Lower lobe of right lung (tissue), 2 donors: ENCODE measurements at regions not wholly inside any gene's neighbourhood (a gene's known extent, or its start where the extent isn't known, plus 50 kb on each side); places are given as distances from the start of the nearest gene placed in this dataset.

Source experiments
- ATAC-seq, 2 donors: fragments of 200-7000 bp; cut with Tn5 transposase; one replicate each; pipeline ENCODE4 v1.9.1; 2020 to 2022; ENCODE audit warnings: mild to moderate bottlenecking in 2 of 2, moderate library complexity in 2 of 2
- DNase-seq: peaks from one replicate; pipeline ENCODE4 v3.0.0-alpha.2; 2020
- H3K27ac ChIP-seq: fragments of 200-600 bp; one replicate; pipeline ENCODE4 v1.8.0; 2022
- H3K27me3 ChIP-seq: fragments of 200-600 bp; one replicate; pipeline ENCODE4 v1.8.0; 2022; ENCODE audit warnings: low read depth
- H3K36me3 ChIP-seq: fragments of 200-600 bp; one replicate; pipeline ENCODE4 v1.8.0; 2022; ENCODE audit warnings: mild to moderate bottlenecking
- H3K4me1 ChIP-seq: fragments of 200-600 bp; one replicate; pipeline ENCODE4 v1.8.0; 2022
- H3K4me3 ChIP-seq: fragments of 200-600 bp; one replicate; pipeline ENCODE4 v1.8.0; 2022; ENCODE audit warnings: mild to moderate bottlenecking
- H3K9me3 ChIP-seq: fragments of 200-600 bp; one replicate; pipeline ENCODE4 v1.8.0; 2022
- intact Hi-C: fragments of 100-400 bp; cut with DNase I; formaldehyde crosslinking; loops from one replicate; pipeline ENCODE4 v1.11.0; 2022
- TF ChIP-seq, protein P1 (sequence below): fragments of 200-600 bp; IDR thresholded peaks from one replicate; pipeline ENCODE4 v1.8.0; 2022; ENCODE audit warnings: antibody characterized with exemption, mild to moderate bottlenecking
- donor health status: DM: no; HTN: yes; CAD: no; lungs with severe emphysema.

DNA sequence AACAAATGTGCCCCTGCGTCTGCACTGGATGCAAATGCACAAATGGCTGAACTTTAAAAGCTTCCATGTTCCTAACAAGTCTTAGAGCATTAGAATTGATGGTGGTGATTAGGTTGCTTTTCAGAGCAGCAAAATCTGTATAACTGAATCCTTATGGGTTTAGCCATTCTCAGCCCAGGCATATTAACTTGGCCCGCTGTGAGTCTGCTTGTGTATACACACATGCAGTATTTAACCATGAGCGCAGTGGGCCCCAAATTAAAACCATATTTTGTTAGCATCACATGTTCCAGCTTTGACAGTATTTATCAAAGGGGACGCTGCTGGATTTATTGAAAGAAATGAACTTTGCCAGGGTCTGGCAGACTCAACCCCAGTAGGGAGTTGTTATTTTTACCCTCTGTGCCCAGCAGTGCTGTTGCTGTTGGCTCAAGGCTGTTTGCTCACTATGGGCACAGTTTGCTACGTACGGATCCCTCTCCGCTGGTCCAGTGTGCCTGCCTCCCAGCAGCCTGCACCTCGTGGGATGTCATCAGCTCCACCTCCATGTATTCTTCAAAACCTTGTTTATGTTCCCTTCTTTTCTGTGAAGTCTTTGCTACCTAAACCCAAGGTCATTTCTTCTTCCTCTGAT is 144.7 kb downstream of the QRSL1 start:
- intact Hi-C loops: no loop called here
- DNase-seq: no peak
- Histone ChIP-seq H3K4me1 (no peaks in the 10 kb centered on the region), H3K4me3 (no peak overlapping the region), H3K27me3 (no peaks in the 10 kb centered on the region), H3K36me3 (no peaks in the 10 kb centered on the region), H3K27ac (no peak overlapping the region), H3K9me3 (peaks cover 12% of the 10 kb centered on the region)
- TF ChIP-seq, protein P1, sequence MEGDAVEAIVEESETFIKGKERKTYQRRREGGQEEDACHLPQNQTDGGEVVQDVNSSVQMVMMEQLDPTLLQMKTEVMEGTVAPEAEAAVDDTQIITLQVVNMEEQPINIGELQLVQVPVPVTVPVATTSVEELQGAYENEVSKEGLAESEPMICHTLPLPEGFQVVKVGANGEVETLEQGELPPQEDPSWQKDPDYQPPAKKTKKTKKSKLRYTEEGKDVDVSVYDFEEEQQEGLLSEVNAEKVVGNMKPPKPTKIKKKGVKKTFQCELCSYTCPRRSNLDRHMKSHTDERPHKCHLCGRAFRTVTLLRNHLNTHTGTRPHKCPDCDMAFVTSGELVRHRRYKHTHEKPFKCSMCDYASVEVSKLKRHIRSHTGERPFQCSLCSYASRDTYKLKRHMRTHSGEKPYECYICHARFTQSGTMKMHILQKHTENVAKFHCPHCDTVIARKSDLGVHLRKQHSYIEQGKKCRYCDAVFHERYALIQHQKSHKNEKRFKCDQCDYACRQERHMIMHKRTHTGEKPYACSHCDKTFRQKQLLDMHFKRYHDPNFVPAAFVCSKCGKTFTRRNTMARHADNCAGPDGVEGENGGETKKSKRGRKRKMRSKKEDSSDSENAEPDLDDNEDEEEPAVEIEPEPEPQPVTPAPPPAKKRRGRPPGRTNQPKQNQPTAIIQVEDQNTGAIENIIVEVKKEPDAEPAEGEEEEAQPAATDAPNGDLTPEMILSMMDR: no peak
- no peak for ATAC-seq

DNA sequence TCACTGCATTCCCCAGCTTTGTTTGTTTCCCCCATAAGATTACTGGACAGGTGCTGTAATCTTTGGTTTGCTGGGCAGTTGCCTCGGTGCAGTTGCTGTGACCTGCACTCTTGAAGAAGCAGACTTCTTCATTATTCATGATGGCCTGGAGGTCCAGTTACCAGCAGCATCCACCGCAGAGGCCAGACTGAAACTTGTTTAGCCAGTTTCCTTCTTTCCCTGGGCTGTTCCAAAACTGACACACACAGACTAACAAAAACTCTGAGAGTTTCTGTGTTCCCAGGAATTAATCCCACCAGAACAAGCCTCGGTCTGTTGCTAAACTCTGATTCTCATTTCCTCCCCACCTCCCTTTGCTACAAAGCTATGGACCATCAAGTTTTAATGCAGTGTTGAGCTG is 144.1 kb downstream of the QRSL1 start:
- Histone ChIP-seq H3K4me3 (no peak overlapping the region), H3K36me3 (no peaks in the 10 kb centered on the region), H3K27me3 (no peaks in the 10 kb centered on the region), H3K4me1 (no peaks in the 10 kb centered on the region), H3K9me3 (peaks cover 12% of the 10 kb centered on the region), H3K27ac (no peak overlapping the region)
- intact Hi-C loops: no loop called here
- ATAC-seq (peak; percentile 35 to 36), DNase-seq (no peak)
- TF ChIP-seq, protein P1: no peak

DNA sequence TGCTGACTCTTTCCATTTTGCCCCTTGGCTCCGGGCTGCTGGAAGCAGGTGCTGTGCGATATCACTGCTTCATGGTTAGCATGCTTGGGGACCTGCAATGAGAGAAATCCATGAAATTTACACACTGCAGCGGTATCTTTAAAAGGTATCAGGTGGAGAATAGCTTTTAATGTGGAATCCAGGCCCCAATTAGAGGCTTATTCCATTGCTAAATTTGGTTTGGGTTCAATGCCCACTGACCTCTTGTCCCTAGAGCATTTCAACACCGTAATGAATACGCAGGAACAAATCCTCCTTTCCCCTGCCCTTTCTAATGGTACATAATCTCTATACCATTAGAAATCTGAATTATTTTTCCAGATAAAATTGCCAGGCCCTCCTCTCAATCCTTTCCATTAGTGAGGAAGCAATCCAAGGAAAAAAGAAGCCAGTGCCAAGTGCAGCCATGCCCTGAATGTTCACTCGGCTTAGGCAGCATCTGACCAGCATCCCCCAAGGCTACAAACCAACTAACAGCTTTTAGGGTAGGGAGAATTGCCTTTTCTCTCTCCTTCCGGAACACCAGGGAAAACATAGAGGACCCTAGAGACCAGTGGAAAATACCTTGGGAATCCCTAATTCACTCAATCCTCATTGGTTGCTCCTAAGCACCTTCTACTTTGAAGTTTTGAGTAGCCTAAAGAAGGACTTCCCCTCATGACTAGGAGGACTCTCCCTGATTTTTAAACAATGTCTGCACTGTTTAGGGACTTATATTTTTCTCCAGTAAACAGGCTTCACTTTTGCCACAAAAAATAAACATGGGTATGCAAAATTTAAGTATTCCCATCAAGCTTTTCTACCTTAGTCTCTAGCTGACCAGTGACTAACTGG is 143.1 kb downstream of the QRSL1 start:
- TF ChIP-seq, protein P1: no peak
- H3K4me3 ChIP-seq: no peak overlapping the region
- intact Hi-C loops: no loop called here
- H3K9me3 ChIP-seq: peaks cover 12% of the 10 kb centered on the region
- no peaks in the 10 kb centered on the region for H3K4me1 ChIP-seq
- H3K27ac ChIP-seq: no peak overlapping the region
- no peaks in the 10 kb centered on the region for H3K36me3 ChIP-seq
- ATAC-seq: no peak
- H3K27me3 ChIP-seq: no peaks in the 10 kb centered on the region
- DNase-seq: no peak

DNA sequence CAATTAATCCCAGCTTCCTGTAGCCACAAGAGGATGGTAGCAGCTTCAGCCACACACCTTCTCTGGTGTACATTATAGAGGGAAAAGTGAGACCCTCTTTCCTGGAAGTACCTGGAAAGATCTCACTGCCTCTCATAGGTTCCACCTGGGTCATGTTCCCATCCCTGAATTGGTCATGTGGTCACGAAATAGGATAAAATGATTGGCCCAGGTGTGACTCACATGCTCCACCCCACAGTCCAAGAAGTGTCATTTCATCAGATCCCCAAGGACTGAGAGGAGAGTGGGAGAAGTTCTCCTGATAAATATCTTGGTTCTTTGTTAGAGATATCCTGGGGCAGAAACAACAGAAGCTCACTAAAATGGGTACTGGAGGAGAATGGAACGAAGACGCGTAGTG is 142.4 kb downstream of the QRSL1 start:
- no peaks in the 10 kb centered on the region for H3K27me3 ChIP-seq
- no peak overlapping the region for H3K4me3 ChIP-seq
- H3K9me3 ChIP-seq: peaks cover 12% of the 10 kb centered on the region
- DNase-seq (no peak), ATAC-seq (no peak)
- no peak overlapping the region for H3K27ac ChIP-seq
- H3K4me1 ChIP-seq: no peaks in the 10 kb centered on the region
- H3K36me3 ChIP-seq: no peaks in the 10 kb centered on the region
- intact Hi-C loops: no loop called here
- TF ChIP-seq, protein P1: no peak

DNA sequence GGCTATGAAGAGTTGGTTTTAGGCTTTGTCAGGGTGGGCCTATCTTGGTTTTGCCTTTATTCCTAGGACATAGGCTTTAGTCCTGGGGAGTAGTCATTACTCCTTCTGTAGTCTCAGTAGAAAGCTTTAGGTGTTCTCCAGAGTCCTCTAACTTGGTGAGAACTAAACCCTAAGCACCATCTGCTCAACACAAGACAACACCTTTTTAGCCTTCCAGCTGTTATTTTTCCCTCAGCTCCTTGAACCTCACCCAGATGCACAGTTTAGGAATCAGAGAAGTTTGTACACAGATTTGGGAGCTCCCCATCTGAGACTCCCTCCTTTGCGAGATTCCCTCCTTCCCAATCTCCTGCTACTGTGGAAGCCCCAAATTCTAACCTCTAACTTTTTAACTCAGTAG is 141.3 kb downstream of the QRSL1 start:
- TF ChIP-seq, protein P1: no peak
- Histone ChIP-seq H3K9me3 (peaks cover 12% of the 10 kb centered on the region), H3K4me1 (no peaks in the 10 kb centered on the region), H3K36me3 (no peaks in the 10 kb centered on the region), H3K4me3 (no peak overlapping the region), H3K27me3 (no peaks in the 10 kb centered on the region), H3K27ac (no peak overlapping the region)
- ATAC-seq (no peak), DNase-seq (no peak)
- intact Hi-C loops: no loop called here
